ENCODE measurements at regions not wholly inside any gene's neighbourhood (a gene's known extent, or its start where the extent isn't known, plus 50 kb on each side); places are given as distances from the start of the nearest gene placed in this dataset.

- Mint-ChIP-seq H3K9me3 (peaks cover 5% of the 10 kb centered on the region), H3K4me3 (no peak overlapping the region), H3K27ac (no peak overlapping the region), H3K27me3 (ENCODE audit: low read depth) (no peaks in the 10 kb centered on the region), H3K36me3 (ENCODE audit: low read depth) (no peaks in the 10 kb centered on the region), H3K4me1 (ENCODE audit: low read depth) (no peaks in the 10 kb centered on the region)
- no peak for DNase-seq (ENCODE audit: low spot score)
Observed at GRCh38 chr4:14772388-14772787, 229.9 kb upstream of the CPEB2 start.

DNA sequence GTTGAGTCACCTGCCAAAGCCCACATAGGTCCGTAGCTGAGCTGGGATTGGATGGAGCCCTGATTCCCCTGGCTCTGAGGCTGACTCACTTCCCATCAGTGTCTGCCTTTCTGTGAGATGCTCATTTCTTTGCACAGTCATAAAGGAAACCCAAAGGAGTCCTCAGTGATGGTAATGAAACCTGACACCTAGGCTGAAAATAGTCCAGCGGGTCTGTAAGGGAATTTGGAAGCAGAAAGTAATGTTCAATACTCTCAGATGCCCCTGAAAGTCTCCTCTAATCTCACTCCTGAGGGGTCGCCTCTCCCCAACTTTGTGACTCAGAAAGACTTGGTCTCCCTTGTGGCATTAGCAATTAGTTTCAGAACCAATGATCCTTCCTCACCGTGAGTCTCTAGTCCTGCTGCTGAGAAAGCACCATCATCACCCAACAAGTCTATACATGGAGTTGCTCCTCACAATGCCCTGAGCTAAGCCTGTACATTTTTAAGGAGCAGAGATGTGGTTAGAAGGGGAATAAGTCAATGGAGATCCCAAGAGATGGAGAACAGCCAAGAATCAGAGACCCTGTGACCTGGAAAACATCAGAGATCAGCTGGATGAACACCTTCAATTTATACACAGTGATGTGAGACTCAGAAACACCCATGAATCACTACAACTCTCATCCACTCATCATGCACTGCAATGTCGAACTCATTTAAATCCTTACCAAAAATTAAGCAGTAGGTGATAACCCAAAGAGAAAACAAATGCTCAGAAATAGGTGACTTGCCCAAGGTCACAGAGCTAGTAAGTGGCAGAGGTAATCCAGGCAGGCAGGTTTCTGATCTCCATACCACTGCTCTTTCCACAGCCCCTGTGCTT, 219.0 kb upstream of the CPEB2 start:
- no peak overlapping the region for H3K4me3 Mint-ChIP-seq
- H3K4me1 Mint-ChIP-seq (ENCODE audit: low read depth) = no peaks in the 10 kb centered on the region
- H3K9me3 Mint-ChIP-seq = no peaks in the 10 kb centered on the region
- H3K27ac Mint-ChIP-seq = no peak overlapping the region
- peak; percentile 63 for DNase-seq (ENCODE audit: low spot score)
- no peaks in the 10 kb centered on the region for H3K36me3 Mint-ChIP-seq (ENCODE audit: low read depth)
- H3K27me3 Mint-ChIP-seq (ENCODE audit: low read depth) = no peaks in the 10 kb centered on the region

GRCh38 chr4:14787221-14787620, 215.1 kb upstream of the CPEB2 start:
- Mint-ChIP-seq H3K4me3 (no peak overlapping the region), H3K27me3 (ENCODE audit: low read depth) (no peaks in the 10 kb centered on the region), H3K4me1 (ENCODE audit: low read depth) (peaks cover 1% of the 10 kb centered on the region), H3K27ac (no peak overlapping the region), H3K36me3 (ENCODE audit: low read depth) (no peaks in the 10 kb centered on the region), H3K9me3 (peaks cover 12% of the 10 kb centered on the region)
- DNase-seq (ENCODE audit: low spot score) = no peak

GRCh38 chr4:14787894-14788293, 214.4 kb upstream of the CPEB2 start:
- Mint-ChIP-seq H3K27me3 (ENCODE audit: low read depth) (no peaks in the 10 kb centered on the region), H3K9me3 (peaks cover 13% of the 10 kb centered on the region), H3K36me3 (ENCODE audit: low read depth) (no peaks in the 10 kb centered on the region), H3K27ac (no peak overlapping the region), H3K4me1 (ENCODE audit: low read depth) (peaks cover 1% of the 10 kb centered on the region), H3K4me3 (no peak overlapping the region)
- no peak for DNase-seq (ENCODE audit: low spot score)

- no peaks in the 10 kb centered on the region for H3K27me3 Mint-ChIP-seq (ENCODE audit: low read depth)
- H3K4me1 Mint-ChIP-seq (ENCODE audit: low read depth) = peaks cover 1% of the 10 kb centered on the region
- no peak for DNase-seq (ENCODE audit: low spot score)
- no peaks in the 10 kb centered on the region for H3K36me3 Mint-ChIP-seq (ENCODE audit: low read depth)
- H3K9me3 Mint-ChIP-seq = peaks cover 27% of the 10 kb centered on the region
- H3K27ac Mint-ChIP-seq = no peak overlapping the region
- H3K4me3 Mint-ChIP-seq = no peak overlapping the region
Observed at GRCh38 chr4:14790494-14790893, 211.8 kb upstream of the CPEB2 start.

DNA sequence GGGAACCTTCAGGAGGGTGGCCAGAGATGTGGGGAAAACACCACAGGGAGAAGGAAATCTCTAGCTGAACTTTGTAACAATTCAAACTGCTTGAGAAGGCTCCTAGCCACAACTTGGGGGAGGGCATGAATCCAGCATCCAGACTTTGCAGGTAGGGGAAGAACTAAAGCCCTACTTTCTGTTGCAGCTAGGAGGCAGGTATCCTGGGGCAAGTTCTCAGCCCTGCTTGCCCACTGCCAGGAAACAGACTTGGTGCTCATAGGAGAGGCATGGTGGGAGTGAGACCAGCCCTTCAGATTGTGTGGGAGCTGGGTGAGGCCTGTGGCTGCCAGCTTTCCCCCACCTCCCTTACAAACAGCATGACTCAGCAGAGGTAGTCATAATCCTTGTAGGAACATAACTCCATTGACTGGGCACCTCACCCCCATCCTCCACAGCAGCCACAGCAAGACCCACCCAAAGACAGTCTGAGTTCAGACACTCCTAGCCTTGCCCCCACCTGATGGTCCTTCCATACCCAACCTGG, 209.5 kb upstream of the CPEB2 start:
- H3K4me3 Mint-ChIP-seq = no peak overlapping the region
- no peak for DNase-seq (ENCODE audit: low spot score)
- no peak overlapping the region for H3K27ac Mint-ChIP-seq
- H3K36me3 Mint-ChIP-seq (ENCODE audit: low read depth) = no peaks in the 10 kb centered on the region
- peaks cover 1% of the 10 kb centered on the region for H3K4me1 Mint-ChIP-seq (ENCODE audit: low read depth)
- H3K27me3 Mint-ChIP-seq (ENCODE audit: low read depth) = no peaks in the 10 kb centered on the region
- peaks cover 40% of the 10 kb centered on the region for H3K9me3 Mint-ChIP-seq

DNA sequence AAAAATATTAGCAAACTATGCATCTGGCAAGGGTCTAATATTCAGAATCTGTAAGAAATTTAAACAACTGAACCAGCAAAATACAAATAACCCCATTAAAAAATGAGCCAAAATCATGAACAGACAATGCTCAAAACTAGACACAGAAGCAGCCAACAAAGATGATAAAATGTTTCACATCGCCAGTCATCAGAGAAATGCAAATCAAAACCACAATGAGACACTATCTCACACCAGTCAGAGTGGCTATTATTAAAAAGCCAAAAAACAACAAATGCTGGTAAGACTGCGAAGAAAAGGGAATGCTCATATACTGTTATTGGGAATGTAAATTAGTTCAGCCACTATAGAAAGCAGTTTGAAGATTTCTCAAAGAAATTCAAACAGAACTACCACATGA, 201.3 kb upstream of the CPEB2 start:
- Mint-ChIP-seq H3K27me3 (ENCODE audit: low read depth) (no peaks in the 10 kb centered on the region), H3K27ac (no peak overlapping the region), H3K4me3 (no peak overlapping the region), H3K9me3 (peaks cover 26% of the 10 kb centered on the region), H3K4me1 (ENCODE audit: low read depth) (no peaks in the 10 kb centered on the region), H3K36me3 (ENCODE audit: low read depth) (no peaks in the 10 kb centered on the region)
- DNase-seq (ENCODE audit: low spot score) = no peak

GRCh38 chr4:14802596-14802995, 199.7 kb upstream of the CPEB2 start:
- no peaks in the 10 kb centered on the region for H3K4me1 Mint-ChIP-seq (ENCODE audit: low read depth)
- DNase-seq (ENCODE audit: low spot score) = no peak

DNA sequence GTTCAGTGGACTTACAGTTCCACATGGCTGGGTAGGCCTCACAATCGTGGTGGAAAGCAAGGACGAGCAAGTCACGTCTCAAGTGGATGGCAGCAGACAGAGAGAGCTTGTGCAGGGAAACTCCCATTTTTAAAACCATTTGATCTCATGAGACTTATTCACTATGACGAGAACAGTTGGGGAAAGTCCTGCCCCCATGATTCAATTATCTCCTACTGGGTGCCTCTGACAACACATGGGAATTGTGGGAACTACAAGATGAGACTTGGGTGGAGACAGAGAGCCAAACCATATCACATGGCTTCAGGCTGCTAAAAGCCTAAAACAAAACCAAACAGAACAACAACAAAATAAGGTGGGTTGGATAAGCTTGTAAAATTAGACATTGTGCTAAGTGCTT, 194.4 kb upstream of the CPEB2 start:
- no peak for DNase-seq (ENCODE audit: low spot score)
- H3K9me3 Mint-ChIP-seq = peaks cover 6% of the 10 kb centered on the region
- H3K4me1 Mint-ChIP-seq (ENCODE audit: low read depth) = no peaks in the 10 kb centered on the region
- H3K27me3 Mint-ChIP-seq (ENCODE audit: low read depth) = no peaks in the 10 kb centered on the region
- H3K4me3 Mint-ChIP-seq = no peak overlapping the region
- H3K36me3 Mint-ChIP-seq (ENCODE audit: low read depth) = no peaks in the 10 kb centered on the region
- no peak overlapping the region for H3K27ac Mint-ChIP-seq

More at GRCh38 chr4:14802596-14802995, 199.7 kb upstream of the CPEB2 start:
- Mint-ChIP-seq H3K9me3 (peaks cover 17% of the 10 kb centered on the region), H3K27me3 (ENCODE audit: low read depth) (no peaks in the 10 kb centered on the region), H3K27ac (no peak overlapping the region), H3K4me3 (no peak overlapping the region), H3K36me3 (ENCODE audit: low read depth) (no peaks in the 10 kb centered on the region)

- Mint-ChIP-seq H3K9me3 (peaks cover 6% of the 10 kb centered on the region), H3K4me3 (no peak overlapping the region), H3K4me1 (ENCODE audit: low read depth) (no peaks in the 10 kb centered on the region), H3K36me3 (ENCODE audit: low read depth) (no peaks in the 10 kb centered on the region), H3K27me3 (ENCODE audit: low read depth) (no peaks in the 10 kb centered on the region), H3K27ac (no peak overlapping the region)
- no peak for DNase-seq (ENCODE audit: low spot score)
Observed at GRCh38 chr4:14809203-14809602, 193.1 kb upstream of the CPEB2 start.

GRCh38 chr4:14810121-14810520, 192.2 kb upstream of the CPEB2 start:
- H3K4me1 Mint-ChIP-seq (ENCODE audit: low read depth) = no peaks in the 10 kb centered on the region
- DNase-seq (ENCODE audit: low spot score) = no peak
- H3K27me3 Mint-ChIP-seq (ENCODE audit: low read depth) = no peaks in the 10 kb centered on the region
- H3K4me3 Mint-ChIP-seq = no peak overlapping the region
- H3K9me3 Mint-ChIP-seq = peaks cover 6% of the 10 kb centered on the region
- H3K36me3 Mint-ChIP-seq (ENCODE audit: low read depth) = no peaks in the 10 kb centered on the region
- H3K27ac Mint-ChIP-seq = no peak overlapping the region

- Mint-ChIP-seq H3K9me3 (peaks cover 6% of the 10 kb centered on the region), H3K27me3 (ENCODE audit: low read depth) (no peaks in the 10 kb centered on the region), H3K4me1 (ENCODE audit: low read depth) (no peaks in the 10 kb centered on the region), H3K36me3 (ENCODE audit: low read depth) (no peaks in the 10 kb centered on the region), H3K27ac (no peak overlapping the region), H3K4me3 (no peak overlapping the region)
- DNase-seq (ENCODE audit: low spot score) = no peak
Observed at GRCh38 chr4:14810568-14810967, 191.7 kb upstream of the CPEB2 start.

DNA sequence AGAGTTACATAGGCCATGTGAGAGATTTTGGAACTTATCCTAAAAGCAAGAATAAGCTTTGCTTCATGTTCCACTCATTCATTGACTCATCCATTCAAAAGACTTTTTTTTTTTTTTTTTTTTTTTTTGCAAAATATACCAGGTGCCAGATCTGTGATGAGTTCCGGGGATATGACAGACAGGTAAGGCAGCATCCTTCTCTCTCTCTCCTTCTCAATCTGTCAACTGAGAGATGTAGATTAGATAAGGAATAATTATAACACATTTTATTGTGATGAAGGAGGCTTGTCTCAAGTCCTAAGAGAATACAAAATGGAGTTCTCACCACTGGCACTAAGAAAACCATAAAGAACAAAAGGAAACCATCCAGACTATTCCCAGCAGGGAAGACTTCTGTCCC, 190.2 kb upstream of the CPEB2 start:
- Mint-ChIP-seq H3K4me1 (ENCODE audit: low read depth) (no peaks in the 10 kb centered on the region), H3K36me3 (ENCODE audit: low read depth) (no peaks in the 10 kb centered on the region), H3K27me3 (ENCODE audit: low read depth) (no peaks in the 10 kb centered on the region), H3K9me3 (peaks cover 6% of the 10 kb centered on the region), H3K27ac (no peak overlapping the region), H3K4me3 (no peak overlapping the region)
- DNase-seq (ENCODE audit: low spot score) = no peak

GRCh38 chr4:14816623-14817261, 185.5 kb upstream of the CPEB2 start:
- Mint-ChIP-seq H3K4me1 (ENCODE audit: low read depth) (no peaks in the 10 kb centered on the region), H3K27ac (no peak overlapping the region), H3K27me3 (ENCODE audit: low read depth) (no peaks in the 10 kb centered on the region), H3K36me3 (ENCODE audit: low read depth) (no peaks in the 10 kb centered on the region), H3K9me3 (no peaks in the 10 kb centered on the region), H3K4me3 (no peak overlapping the region)
- DNase-seq (ENCODE audit: low spot score) = no peak
